AG04450 (cell line): ENCODE measurements at regions not wholly inside any gene's neighbourhood (a gene's known extent, or its start where the extent isn't known, plus 50 kb on each side); places are given as distances from the start of the nearest gene placed in this dataset.

Source experiments
- CTCF ChIA-PET: fragments of 300-600, 350-600 bp; formaldehyde crosslinking; extraction: SDS; loops from one replicate; lab custom pipeline; 2022; ENCODE audit warnings: antibody characterized with exemption, inconsistent platforms; lab: Charles Lee
- POLR2A ChIA-PET: fragments of 350-600 bp; formaldehyde crosslinking; extraction: SDS; loops from one replicate; lab custom pipeline; 2021; ENCODE audit warnings: antibody characterized with exemption, inconsistent platforms; lab: Yijun Ruan, JAX
- DNase-seq: peaks from one replicate; pipeline ENCODE4 v3.0.0-alpha.2; 2011; ENCODE audit warnings: low read depth, low spot score
- H3K27ac ChIP-seq: one replicate; pipeline ENCODE4 v1.5.1; 2012; ENCODE audit warnings: low read depth, low read length, control low read depth
- H3K27me3 ChIP-seq: one replicate; pipeline ENCODE4 v1.6.0; 2012; ENCODE audit warnings: low read length; ENCODE audit not compliant: control insufficient read depth, insufficient read depth
- H3K4me3 ChIP-seq: 2 replicates; pipeline ENCODE4 v1.5.1; 2011; ENCODE audit warnings: mild to moderate bottlenecking, low read depth, low read length, control low read depth
- H3K9me3 ChIP-seq: 2 replicates; pipeline ENCODE4 v1.5.1; 2012; ENCODE audit warnings: low read length; ENCODE audit not compliant: control insufficient read depth, insufficient read depth
- CTCF ChIP-seq: IDR thresholded peaks from 2 replicates; pipeline ENCODE4 v1.5.1; 2011; ENCODE audit warnings: low read depth, low read length, control low read depth, inconsistent platforms

DNA sequence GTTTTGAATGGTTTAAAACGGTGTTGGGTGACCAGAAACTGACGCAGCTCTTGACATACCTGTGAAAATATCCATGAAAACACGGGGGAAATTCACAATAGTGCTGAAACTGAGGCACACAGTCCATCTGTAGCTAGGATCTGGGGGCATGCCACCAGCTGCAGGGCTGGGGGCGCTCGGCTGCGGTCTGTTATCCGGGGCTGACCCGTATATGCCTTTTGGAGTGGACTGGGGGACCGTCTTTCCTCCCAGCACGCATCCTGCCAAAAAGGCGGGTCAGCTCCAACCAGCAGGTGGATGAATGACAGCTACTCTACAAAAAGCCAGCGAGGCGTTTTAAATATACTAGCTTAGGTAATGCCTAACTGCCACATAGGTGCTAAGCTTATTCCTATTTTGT is 729.8 kb downstream of the QKI start:
- H3K4me3 ChIP-seq, result no peak overlapping the region
- CTCF ChIA-PET, result no interaction called here
- no peak for TF ChIP-seq CTCF

DNA sequence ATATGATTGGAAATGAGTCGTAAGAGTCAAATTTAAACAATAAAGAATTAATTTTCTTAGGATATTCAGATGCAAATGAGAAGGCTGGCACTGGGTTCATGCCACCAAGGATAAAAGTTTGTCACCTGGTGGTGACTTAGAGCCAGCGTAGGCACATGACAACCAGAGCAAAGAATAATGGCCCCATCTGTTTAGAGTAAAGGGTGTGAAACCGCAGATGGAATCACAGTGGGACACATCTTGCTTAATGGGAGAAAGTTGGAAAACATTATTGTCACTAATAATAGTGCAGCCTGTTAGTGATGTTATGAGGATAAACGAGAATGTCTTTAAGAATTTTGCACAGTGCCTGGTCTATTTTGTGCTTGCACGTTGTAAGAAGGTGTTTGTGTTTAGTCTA is 727.8 kb downstream of the QKI start:
- no peak overlapping the region for H3K4me3 ChIP-seq
- no peak for TF ChIP-seq CTCF
- ChIA-PET POLR2A (no interaction called here), CTCF (no interaction called here)
- no peaks in the 10 kb centered on the region for H3K27me3 ChIP-seq
- no peak overlapping the region for H3K27ac ChIP-seq
- no peak for DNase-seq
- peaks cover 26% of the 10 kb centered on the region for H3K9me3 ChIP-seq

More for the DNA sequence above, 729.8 kb downstream of the QKI start:
- DNase-seq, result no peak
- POLR2A ChIA-PET, result no interaction called here
- Histone ChIP-seq H3K27me3 (no peaks in the 10 kb centered on the region), H3K9me3 (peaks cover 19% of the 10 kb centered on the region), H3K27ac (no peak overlapping the region)

DNA sequence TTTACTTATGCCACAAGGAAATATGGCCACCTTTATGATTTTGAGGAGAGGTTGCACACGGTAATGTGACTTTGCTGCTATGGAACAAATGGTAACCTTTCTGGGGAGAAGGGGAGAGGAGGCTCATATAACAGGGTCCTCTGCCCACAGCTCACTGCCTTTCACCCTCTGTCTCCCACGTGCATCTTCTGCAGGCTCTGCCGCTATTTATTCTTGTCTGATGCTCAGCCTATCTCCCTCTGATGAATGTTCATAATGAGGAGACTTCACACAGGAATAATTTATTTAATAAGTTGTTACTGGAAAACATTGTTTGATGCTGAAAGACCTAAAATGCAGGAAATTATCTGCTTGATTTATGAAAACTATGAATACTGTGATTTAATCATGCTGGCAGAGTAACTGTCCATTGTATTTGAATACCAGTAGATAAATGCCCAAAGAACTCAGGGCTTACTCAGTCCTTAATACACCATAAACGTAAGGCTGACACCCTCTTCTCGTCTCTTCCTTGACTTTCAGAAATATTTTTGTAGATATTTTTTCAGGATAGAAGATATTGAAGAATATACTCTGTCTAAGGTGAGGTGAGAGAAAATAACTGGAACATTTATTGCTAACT is 721.1 kb downstream of the QKI start:
- TF ChIP-seq CTCF, result no peak
- H3K4me3 ChIP-seq, result no peak overlapping the region
- no peak for DNase-seq
- H3K9me3 ChIP-seq, result peaks cover 22% of the 10 kb centered on the region
- POLR2A ChIA-PET, result no interaction called here
- H3K27ac ChIP-seq, result no peak overlapping the region
- no peaks in the 10 kb centered on the region for H3K27me3 ChIP-seq
- CTCF ChIA-PET, result no interaction called here

DNA sequence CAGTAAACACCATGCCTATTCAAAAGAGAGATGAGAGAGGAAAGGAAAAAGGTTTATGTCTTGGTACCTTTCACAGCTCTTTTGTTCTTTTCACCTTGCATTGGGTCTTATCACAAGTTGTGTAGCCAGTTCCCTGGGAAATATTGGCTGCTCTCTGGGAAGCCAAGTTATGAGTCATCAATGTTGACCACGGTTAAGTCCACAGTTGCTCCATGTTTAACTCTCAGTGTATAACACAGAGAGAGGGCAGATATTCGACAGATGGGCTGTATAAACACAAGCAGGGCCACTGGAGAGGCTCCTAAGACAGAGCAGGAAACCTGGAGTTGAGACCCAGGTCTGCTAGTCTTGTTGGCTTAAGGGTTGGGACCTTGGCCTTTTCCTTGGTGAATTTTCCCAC is 718.6 kb downstream of the QKI start:
- H3K27me3 ChIP-seq, result no peaks in the 10 kb centered on the region
- H3K9me3 ChIP-seq, result peaks cover 35% of the 10 kb centered on the region
- POLR2A ChIA-PET, result no interaction called here
- H3K27ac ChIP-seq, result no peak overlapping the region
- CTCF ChIA-PET, result no interaction called here
- no peak for TF ChIP-seq CTCF
- no peak for DNase-seq
- no peak overlapping the region for H3K4me3 ChIP-seq

DNA sequence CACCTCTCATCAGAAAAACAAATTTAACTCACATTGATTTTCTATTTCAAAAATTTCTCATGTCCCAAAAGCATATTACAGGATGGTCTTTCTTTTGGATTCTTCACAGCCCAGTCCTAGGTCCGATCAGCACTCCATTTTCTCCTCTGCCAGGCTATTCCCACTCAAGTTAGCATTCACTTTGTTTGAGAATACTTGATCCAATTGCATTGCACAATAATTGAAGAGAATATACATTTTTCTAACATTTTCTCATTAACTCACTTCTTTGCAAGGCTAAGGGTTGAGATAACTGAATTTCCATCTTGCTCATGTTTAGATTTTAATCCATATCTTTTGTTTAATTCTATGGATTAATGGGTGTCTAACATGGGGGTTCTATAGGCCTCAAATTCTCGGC is 716.1 kb downstream of the QKI start:
- ChIA-PET POLR2A (no interaction called here), CTCF (no interaction called here)
- no peak overlapping the region for H3K27ac ChIP-seq
- no peak overlapping the region for H3K4me3 ChIP-seq
- no peak for DNase-seq
- H3K9me3 ChIP-seq, result peaks cover 33% of the 10 kb centered on the region
- no peak for TF ChIP-seq CTCF
- no peaks in the 10 kb centered on the region for H3K27me3 ChIP-seq
